ENCODE measurements at regions not wholly inside any gene's neighbourhood (a gene's known extent, or its start where the extent isn't known, plus 50 kb on each side); places are given as distances from the start of the nearest gene placed in this dataset.

- TF ChIP-seq MAX (IDR thresholded peaks at IDR 0.05; ENCODE audit: low read depth, low read length) = no peak
- TF ChIP-seq CTCF (IDR thresholded peaks at IDR 0.05; ENCODE audit: low read depth, low read length) = no peak
- no peak for TF ChIP-seq POLR2A (IDR thresholded peaks at IDR 0.05; ENCODE audit: extremely low read depth, insufficient read length)
- no peak for TF ChIP-seq MYC (IDR thresholded peaks at IDR 0.05; ENCODE audit: low read depth, low read length)
- no peak for DNase-seq (ENCODE audit: low read depth)
- no peak overlapping the region for H3K4me3 ChIP-seq (ENCODE audit: low read depth, low read length)
Measured at GRCh38 chr2:213202011-213202410, 50.6 kb upstream of the IKZF2 start.

GRCh38 chr2:213205944-213206343 lies 54.5 kb upstream of the IKZF2 start:
- no peak for DNase-seq (ENCODE audit: low read depth)
- TF ChIP-seq MYC (IDR thresholded peaks at IDR 0.05; ENCODE audit: low read depth, low read length) = no peak
- TF ChIP-seq MAX (IDR thresholded peaks at IDR 0.05; ENCODE audit: low read depth, low read length) = no peak
- TF ChIP-seq CTCF (IDR thresholded peaks at IDR 0.05; ENCODE audit: low read depth, low read length) = no peak
- no peak for TF ChIP-seq POLR2A (IDR thresholded peaks at IDR 0.05; ENCODE audit: extremely low read depth, insufficient read length)
- no peak overlapping the region for H3K4me3 ChIP-seq (ENCODE audit: low read depth, low read length)

GRCh38 chr2:213213186-213213585 lies 61.8 kb upstream of the IKZF2 start:
- H3K4me3 ChIP-seq (ENCODE audit: low read depth, low read length) = no peak overlapping the region
- DNase-seq (ENCODE audit: low read depth) = no peak
- TF ChIP-seq MYC (IDR thresholded peaks at IDR 0.05; ENCODE audit: low read depth, low read length) (no peak), MAX (IDR thresholded peaks at IDR 0.05; ENCODE audit: low read depth, low read length) (no peak), CTCF (IDR thresholded peaks at IDR 0.05; ENCODE audit: low read depth, low read length) (no peak), POLR2A (IDR thresholded peaks at IDR 0.05; ENCODE audit: extremely low read depth, insufficient read length) (no peak)

GRCh38 chr2:213214209-213214608 lies 62.8 kb upstream of the IKZF2 start:
- DNase-seq (ENCODE audit: low read depth) = no peak
- no peak overlapping the region for H3K4me3 ChIP-seq (ENCODE audit: low read depth, low read length)
- TF ChIP-seq CTCF (IDR thresholded peaks at IDR 0.05; ENCODE audit: low read depth, low read length) = no peak
- no peak for TF ChIP-seq MAX (IDR thresholded peaks at IDR 0.05; ENCODE audit: low read depth, low read length)
- TF ChIP-seq MYC (IDR thresholded peaks at IDR 0.05; ENCODE audit: low read depth, low read length) = no peak
- no peak for TF ChIP-seq POLR2A (IDR thresholded peaks at IDR 0.05; ENCODE audit: extremely low read depth, insufficient read length)

GRCh38 chr2:213216461-213216860 lies 65.0 kb upstream of the IKZF2 start:
- no peak overlapping the region for H3K4me3 ChIP-seq (ENCODE audit: low read depth, low read length)
- TF ChIP-seq MAX (IDR thresholded peaks at IDR 0.05; ENCODE audit: low read depth, low read length) (no peak), CTCF (IDR thresholded peaks at IDR 0.05; ENCODE audit: low read depth, low read length) (no peak), MYC (IDR thresholded peaks at IDR 0.05; ENCODE audit: low read depth, low read length) (no peak), POLR2A (IDR thresholded peaks at IDR 0.05; ENCODE audit: extremely low read depth, insufficient read length) (no peak)
- no peak for DNase-seq (ENCODE audit: low read depth)

GRCh38 chr2:213219816-213220215 lies 64.4 kb upstream of the SPAG16 start:
- DNase-seq (ENCODE audit: low read depth) = no peak
- no peak overlapping the region for H3K4me3 ChIP-seq (ENCODE audit: low read depth, low read length)
- TF ChIP-seq MAX (IDR thresholded peaks at IDR 0.05; ENCODE audit: low read depth, low read length) = no peak
- TF ChIP-seq POLR2A (IDR thresholded peaks at IDR 0.05; ENCODE audit: extremely low read depth, insufficient read length) = no peak
- TF ChIP-seq CTCF (IDR thresholded peaks at IDR 0.05; ENCODE audit: low read depth, low read length) = no peak
- TF ChIP-seq MYC (IDR thresholded peaks at IDR 0.05; ENCODE audit: low read depth, low read length) = no peak
